Medulla oblongata (tissue), 1 donor: ENCODE measurements at regions not wholly inside any gene's neighbourhood (a gene's known extent, or its start where the extent isn't known, plus 50 kb on each side); places are given as distances from the start of the nearest gene placed in this dataset.
"Not testable (repeated sequence)": the region's sequence is repeated elsewhere in the genome, so short reads cannot be mapped to it uniquely, and the experiment has no call there.

ENCODE experiments used
- DNase-seq: peaks from one replicate; pipeline ENCODE4 v3.0.0-alpha.2; 2015; ENCODE audit errors: extremely low spot score

DNA sequence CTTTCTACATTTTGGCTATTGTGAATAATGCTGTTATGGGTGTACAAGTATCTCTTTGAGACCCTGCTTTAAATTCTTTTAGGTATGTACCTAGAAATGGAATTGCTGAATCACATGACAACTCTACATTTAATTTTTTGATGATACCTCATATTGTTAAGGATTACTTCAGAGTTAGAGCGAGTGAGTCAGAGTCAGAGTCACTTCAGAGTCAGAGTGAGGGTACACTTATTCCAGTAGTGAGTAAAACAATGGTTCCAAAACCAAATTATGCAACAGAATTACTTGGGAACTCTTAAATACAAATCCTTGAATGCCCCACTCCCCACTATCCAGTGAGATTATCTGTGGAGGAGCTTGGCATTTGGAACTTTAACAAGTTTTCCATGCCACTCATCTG, 50.3 kb upstream of the SNRK start:
- DNase-seq: no peak

DNA sequence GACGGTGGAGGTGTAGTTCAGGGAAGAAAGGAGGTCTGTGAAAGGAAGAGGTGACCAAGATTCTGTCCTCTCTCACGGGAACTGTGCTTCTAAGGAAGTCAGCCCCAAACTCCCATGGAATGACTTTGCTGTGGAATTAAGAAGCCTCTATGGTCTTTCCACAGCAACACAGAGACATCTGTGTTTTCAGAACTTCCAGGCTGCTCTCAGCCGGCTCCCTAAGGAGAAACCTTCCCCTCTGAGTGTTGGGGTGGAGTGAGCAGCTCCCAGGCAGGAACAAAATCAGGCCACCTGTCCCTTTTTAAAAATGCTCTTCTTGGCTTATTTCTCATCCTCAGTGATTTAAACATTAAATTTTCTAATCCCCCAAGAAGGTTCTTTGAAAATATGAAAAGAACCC, 53.3 kb upstream of the SNRK start:
- DNase-seq: no peak

DNA sequence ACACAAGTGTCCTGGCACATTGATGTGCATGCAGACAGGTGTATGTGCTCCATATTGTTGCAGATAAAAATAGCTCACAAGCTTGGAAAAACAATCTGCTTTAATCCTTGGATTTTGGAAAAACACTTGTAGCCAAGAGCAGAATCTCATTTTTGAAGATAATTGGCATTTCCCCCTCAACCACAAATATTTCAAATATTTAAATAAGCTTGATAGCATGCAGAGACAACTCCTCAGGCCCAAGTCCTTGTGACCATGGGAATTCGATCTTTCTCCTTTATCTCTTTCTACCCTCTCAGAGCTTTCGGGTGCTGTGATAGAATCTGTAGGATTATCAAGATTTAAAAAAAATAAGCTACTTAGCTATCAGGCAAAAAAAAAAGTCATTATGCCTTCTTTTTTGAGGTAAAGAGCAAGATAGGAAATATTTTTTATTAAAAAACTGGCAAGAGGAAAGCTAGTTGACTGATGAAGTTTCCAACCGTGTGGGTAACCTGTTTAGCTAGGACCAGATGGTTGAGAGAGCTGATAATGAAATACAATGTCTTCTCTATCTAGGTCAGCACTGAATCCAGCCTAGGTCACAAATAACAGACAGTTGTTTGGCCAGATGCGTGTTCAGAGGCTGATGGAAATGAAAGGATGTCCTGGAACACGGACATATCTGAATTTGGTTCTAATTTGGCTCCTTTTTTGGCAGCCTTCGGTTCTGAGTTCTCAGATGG, 54.9 kb upstream of the SNRK start:
- DNase-seq: no peak

DNA sequence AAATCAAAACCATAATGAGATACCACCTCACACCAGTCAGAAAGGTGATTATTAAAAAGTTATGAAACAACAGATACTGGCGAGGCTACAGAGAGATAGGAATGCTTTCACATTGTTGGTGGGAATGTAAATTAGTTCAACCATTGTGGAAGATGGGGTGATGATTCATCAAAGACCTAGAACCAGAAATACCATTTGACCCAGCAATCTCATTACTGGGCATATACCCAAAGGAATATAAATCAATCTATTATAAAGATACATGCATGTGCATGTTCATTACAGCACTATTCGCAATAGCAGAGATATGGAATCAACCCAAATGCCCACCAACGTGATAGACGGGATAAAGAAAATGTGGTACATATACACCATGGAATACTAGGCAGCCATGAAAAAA, 56.5 kb upstream of the SNRK start:
- not testable (repeated sequence) for DNase-seq

DNA sequence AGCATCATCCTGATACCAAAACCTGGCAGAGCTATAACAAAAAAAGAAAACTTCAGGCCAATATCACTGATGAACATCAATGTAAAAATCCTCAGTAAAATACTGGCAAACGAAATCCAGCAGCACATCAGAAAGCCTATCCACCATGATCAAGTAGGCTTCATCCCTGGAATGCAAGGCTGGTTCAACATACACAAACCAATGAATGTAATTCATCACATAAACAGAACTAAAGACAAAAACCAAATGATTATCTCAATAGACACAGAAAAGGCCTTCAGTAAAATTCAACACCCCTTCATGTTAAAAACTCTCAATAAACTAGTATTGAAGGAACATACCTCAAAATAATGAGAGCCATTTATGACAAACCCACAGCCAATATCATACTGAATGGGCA, 58.7 kb upstream of the SNRK start:
- DNase-seq: not testable (repeated sequence)

DNA sequence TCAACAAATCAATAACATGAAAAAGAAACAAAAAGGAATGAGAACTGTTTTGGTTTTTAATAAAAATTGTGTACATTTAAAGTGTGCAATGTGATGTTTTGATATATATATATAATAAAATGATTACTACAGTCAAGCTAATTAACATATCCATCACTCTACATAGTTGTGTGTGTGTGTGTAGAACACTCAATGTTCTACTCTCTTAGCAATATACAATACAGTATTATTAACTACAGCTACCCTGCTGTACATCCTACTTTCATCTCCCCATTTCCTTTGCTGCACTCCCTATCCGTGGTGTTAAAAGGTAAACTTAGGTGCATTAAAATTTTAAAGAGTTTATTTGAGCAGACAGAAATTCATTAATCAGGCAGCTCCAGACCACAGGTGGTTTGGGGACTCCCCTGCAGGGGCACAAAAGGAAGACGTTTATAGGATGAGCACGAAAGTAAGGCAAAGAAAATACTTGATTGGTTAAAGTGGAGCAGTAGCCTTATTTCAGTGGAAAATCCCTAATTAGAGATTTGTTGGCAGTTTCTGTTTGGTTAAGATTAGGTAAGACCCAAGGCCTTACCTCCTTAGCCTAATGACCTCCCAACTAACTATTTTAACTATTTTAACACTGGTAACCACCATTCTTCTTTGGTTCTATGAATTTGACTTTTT, 61.8 kb upstream of the SNRK start:
- no peak for DNase-seq

DNA sequence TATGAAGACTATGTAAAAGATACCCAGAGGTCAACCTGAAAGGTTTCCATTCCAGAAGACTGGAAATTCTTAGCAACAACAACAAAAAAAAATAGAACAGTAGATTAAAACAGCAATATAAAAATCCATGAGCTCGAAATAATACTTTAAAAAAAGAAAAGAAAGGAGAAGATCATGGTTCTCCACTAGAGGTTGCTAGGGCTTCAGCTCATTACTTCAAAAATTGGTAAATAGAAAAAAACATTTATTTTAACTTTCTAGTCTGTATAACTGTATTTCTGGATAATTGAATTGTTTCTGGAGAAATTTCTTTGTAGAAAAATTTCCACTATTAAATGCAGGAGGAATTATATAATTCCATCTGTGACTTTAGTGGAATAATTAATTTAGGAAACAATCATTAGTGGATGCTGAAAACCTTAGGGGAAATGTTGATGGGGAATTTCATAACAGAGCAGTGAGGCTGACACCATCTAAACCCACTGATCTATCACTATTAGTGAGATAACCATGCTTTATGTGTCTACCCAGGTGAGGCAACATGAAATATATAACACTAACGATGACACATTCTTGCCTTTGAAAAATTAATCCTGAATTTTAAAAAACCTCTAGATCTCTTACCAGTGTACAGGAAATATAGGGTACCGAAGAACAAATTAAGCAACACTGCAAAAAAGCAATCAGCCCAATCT, 62.5 kb upstream of the SNRK start:
- no peak for DNase-seq

DNA sequence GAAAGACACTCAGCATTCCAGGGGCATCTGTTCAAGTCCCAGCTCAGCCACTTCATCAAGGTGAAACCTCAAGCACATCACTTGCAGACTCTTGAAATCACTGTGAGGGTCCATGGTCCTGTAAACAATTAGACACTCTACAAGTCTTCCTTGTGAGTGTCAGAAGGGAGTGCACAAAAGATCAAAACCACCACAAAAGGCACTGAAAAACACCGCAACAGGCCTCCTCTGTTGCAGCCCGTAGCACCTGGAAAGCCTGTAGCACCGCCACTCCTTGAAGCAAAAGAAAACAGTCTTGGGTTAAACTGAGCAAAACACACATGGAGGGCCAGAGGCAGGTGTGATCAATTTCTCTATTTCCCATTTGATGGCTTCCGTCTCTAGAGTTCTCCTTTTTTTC, 63.8 kb upstream of the SNRK start:
- DNase-seq: no peak

DNA sequence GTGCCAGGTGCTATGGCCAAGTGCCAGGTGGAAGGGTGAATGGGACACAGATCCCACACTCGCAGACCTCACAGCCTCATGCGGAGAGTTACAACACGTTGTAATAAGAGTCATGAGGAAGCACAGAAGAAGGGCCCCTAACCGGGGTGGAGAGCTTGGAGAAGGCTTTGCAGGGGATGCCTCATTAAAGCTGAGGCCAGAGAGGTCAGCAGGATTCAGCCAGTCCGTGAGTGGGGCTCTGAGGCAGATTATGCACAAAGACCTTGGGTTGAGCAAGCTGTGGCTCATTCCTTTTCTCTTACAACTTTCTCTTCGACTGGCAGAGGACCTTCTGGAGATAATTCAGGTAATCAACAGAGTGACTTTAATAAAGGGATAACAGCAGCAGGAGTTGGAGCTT, 65.3 kb upstream of the SNRK start:
- no peak for DNase-seq

DNA sequence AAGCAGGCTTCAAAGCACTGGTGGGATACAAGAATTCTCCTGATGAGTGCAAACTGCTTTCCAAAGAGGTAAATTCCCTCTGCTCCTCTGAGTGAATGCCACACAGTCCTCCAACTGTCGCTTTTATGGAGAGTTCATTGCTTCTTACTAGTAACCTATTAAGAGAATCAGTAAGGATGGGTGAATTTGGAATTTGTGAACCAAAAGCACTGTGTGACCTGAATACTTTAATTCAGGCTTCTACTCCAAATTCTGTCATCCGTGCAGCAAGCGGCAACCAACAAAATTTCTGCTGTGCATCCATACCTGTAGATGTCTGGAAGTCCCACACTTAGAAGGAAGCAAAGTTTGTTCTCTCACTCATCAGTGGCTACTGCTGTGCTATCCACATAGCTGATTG, 66.7 kb upstream of the SNRK start:
- DNase-seq: no peak

DNA sequence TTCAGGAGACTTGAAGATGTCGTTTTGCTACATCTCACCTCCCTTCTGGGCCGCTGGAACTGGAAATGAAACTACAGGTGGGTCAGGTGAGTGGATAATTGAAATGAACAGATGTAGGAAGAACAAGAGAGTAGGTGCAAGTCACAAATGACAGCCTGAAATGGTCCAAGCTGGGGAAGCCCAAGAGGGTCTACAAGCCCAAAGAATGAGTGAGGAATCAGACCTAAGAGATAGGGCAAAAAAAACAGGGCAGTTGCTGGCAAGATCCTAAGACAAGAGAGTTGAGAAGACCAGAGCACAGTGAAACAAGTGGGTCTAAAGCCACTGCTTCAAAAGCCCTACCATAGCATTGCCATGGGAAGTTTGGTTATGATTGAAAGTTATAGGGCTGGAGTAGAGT, 67.4 kb upstream of the SNRK start:
- no peak for DNase-seq

DNA sequence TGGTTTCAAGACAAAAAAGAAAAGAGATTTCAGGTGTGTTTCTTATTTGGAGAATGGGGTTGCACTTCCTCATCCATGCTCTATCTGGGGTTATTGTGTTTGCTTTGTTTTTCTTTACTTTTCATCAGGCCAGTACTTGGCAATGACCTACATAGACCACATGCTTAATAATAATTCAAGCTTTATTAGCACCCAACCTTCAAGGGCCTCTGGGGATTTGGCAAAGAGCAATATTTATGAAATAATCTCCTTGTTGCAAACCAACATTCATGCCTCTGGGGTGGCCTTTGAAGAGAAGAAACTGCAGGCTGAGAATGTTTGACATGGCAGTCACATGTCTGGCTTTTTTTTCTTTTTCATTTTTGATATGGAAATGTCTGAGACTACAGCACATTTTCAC, 68.2 kb upstream of the SNRK start:
- no peak for DNase-seq

DNA sequence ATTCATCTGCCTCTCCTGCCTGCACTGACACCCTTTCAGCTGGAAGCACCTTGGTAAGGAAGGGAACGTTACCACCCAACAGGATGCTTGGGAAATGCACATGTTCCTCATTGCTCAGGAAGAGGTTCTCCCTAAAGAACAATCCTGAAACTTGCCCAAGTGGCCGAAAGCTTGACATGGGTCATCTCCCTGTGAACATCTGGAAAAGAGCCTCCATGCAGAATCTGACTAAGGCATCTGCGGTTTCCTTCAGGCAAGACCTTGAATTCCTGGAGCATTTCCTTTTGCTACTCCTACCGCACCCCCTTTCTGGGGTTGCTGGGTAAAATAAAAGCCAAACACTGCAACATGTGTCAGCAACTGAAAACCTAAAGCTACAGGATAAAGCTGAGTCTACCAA, 68.7 kb upstream of the SNRK start:
- no peak for DNase-seq

DNA sequence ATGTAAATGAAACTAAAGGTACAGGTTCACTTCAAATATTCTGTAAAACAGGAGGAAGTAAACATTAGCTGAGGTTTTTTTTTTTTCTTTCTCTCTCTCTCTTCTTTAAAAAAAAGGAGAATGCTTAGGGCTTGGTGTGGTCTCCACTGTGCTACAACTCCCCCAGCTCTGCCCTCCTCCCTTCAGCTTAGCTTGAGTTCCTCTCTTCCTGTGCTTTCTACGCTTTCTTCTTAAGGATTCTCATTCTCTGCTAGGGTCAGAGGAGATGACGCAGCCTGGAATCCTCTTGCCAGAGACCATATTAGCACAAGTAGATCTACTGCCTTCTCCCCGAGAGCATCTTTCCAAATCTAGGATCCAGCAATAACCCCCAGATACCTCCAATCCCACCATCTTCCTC, 69.1 kb upstream of the SNRK start:
- no peak for DNase-seq

DNA sequence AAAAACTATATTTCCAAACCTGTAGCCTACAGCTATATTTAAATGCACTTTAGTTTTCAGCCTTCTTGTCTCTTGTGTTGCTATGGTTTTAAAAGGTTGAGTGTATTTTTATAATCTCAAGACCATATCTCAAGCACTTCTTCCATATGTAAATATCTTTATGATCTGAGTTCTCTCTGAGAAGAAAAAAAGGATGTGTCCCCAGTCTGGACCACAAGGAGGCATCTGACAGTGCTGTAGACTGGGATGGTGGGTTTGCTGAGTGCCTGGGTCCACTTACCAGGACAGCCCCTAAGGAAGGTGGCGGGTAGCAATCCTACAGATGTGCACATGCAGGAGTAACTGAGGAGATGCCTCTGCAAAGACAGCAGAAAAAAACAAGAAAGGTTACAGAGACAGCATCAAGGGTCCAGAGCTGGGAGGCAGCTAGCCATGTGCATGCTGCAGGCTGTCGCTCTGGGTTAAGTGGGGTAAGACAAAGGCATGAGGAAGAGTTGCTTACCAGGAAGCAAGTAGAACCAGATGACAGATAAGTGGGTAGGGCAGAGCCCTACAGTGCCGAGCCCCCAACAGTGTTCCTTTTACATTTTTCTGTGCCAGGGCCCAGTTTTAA, 70.6 kb upstream of the SNRK start:
- no peak for DNase-seq

DNA sequence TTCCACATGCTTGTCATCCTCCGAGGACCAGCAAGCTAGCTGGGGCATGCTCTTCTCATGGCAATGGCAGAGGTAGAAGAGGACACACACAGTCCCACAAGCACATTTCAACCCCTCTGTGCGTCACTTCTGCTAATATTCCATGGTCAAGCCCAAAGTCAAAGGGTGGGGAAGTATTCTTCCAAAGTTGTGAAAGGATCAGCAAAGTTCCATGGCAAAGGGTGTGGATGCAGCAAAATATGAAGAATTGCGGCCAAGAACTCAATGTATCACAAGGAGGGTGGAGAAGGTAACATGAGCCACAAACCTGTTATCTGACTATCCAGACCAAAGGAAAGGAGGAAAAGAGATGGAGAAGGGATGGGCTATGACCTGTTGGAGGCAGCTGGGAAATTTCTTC, 71.2 kb upstream of the SNRK start:
- DNase-seq: no peak

DNA sequence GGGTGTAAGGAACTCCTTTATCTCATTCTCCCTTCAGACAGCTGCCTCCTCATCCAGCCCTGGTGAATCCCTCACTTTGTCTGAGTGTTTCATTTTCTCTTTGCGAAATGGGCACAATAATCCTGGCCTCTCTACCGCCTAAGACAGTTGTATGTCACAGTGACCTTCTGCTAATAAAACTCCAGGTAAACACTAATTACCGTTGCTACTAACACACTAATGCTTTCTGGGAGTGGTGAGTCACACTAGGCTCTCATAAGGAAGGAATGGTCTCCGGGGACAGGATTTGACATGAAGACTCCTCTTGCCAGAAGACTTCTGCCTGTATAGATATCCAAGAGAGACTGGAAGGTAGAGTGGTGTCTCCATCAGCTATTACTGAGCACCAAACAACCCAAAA, 71.7 kb upstream of the SNRK start:
- no peak for DNase-seq

DNA sequence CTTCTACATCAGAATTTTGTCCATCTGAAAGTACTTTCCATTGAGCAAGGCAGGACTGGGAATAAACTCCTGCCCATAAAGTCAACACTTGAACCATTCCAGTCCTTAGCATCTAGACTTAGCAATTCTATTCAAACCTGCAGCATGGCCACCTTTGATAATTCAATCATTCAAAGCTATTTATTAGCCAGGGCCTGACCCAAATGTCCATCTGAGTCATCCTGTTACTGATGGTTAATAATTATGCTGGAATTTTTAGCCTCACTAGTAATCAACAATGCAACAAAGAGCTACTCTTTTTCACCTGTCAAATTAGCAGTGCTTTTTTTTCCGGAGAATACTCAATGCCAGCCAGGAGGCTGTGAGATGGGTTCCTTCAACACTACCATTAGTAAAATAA, 72.7 kb upstream of the SNRK start:
- no peak for DNase-seq

DNA sequence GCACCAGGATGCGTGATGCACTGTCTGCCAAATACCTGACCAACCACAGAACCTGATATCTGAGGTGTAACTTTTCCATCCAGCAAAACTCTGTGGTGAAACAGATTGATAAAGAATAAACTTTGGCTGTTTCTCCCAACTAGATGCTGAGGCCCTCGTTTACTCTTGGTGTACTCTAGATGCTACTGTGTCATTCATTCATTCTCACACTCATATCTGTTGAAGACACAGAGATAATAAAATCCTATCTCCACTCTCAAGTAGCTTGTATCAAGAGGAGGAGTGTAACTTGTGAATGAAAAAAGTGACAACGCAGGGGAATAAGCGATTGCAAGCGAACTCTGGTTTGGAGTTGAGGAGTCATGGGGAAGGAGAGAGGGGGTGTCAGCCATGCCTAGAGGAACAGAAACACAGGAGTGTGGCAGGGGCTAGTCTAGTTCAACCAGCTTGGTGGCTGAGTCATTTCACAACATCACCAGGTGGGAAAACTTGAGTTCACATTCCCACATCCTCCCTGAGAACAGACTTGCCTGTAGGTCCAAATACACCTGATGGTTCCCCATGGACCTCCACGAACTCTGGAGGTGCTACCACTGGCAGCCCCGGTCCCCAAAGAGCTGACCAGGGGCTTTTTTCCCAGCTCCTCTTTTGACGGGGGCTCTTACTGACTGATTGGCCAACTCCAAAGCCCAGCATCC, 73.3 kb upstream of the SNRK start:
- no peak for DNase-seq

DNA sequence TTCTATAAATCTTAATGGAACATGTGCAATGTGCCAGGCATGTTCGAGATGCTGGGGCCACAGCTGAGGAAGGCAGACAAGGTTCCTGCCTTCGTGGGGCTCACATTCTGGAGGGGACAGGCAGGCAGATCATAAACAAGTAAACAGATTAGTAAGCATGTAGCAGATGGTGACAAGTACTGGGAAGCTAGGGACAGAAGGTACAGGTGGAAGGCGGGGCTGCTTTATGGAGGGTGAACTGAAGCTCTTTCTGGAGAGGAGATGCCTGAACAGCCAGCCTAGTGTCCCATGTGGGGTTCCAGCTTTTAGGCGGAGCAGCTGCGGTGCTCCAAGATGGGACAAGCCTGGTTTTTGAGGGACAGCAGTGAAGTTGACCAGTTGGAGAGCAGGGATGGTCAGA, 74.7 kb upstream of the SNRK start:
- no peak for DNase-seq

DNA sequence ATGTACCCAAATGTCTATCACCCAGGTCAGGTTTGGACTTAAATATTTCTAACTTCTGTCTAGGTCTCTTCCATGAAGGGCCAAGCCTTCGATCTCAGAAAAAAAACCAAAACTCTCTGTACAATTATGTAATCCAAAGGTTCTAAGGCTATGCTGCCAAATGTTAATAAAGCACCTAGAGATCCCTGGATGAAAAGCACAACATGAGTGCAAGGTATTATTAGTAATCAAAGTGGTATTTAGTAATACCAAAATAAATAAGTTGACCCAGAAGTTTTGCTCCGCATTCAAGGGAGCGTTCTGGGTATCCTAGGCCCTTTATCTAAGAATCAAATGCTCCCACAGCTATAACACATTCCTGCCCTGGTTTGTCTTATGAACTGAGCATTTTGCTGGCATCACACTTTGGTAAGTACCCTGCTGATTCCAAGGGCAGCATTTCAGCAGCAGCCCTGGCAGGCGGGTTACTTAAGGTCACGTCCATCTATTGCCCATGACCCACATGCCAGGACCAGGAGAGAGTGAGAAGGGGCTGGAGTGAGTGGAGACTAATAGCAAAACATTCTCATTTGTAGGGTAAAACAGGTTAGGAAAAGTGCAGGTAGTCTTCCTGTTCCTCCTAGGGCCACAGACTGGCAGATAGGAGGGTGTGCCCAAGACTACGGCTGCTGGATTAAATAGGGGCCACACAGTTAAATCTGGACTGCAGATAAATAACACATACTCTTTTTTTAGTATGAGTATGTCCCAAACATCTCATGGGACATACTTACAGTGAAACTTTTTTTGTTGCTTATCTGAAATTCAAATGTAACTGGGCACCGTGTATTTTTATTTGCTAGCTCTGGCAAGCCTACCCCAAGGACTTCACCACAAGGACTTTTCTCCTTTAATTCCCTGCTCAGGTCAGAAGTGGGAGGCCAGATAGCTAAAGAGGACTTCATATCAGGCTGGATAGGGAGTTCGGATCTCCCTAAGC, 76.0 kb upstream of the SNRK start:
- DNase-seq: no peak
